Trophoblast cell (in vitro differentiated cells and primary cell): ENCODE measurements at regions not wholly inside any gene's neighbourhood (a gene's known extent, or its start where the extent isn't known, plus 50 kb on each side); places are given as distances from the start of the nearest gene placed in this dataset.

Experiments
- DNase-seq, 2 donors: peaks; one replicate each; pipeline ENCODE4 v3.0.0-alpha.2; 2016
- H2AFZ ChIP-seq: 2 replicates; pipeline ENCODE4 v1.6.1; 2013; ENCODE audit warnings: low read length, moderate library complexity, mild to moderate bottlenecking; ENCODE audit not compliant: insufficient read depth, poor library complexity
- H2AK5ac ChIP-seq: 2 replicates; pipeline ENCODE4 v1.6.1; 2013; ENCODE audit warnings: mild to moderate bottlenecking, low read length
- H2BK120ac ChIP-seq: 2 replicates; pipeline ENCODE4 v1.6.1; 2013; ENCODE audit warnings: low read length, mild to moderate bottlenecking, moderate library complexity; ENCODE audit not compliant: insufficient read depth, poor library complexity
- H2BK12ac ChIP-seq: 2 replicates; pipeline ENCODE4 v1.6.1; 2013; ENCODE audit warnings: mild to moderate bottlenecking, low read length, moderate library complexity
- H2BK5ac ChIP-seq: 2 replicates; pipeline ENCODE4 v1.6.1; 2013; ENCODE audit warnings: low read length, low read depth, moderate library complexity, mild to moderate bottlenecking; ENCODE audit not compliant: poor library complexity
- H3K14ac ChIP-seq: 2 replicates; pipeline ENCODE4 v1.6.1; 2013; ENCODE audit warnings: mild to moderate bottlenecking, low read length
- H3K18ac ChIP-seq: 2 replicates; pipeline ENCODE4 v1.6.1; 2013; ENCODE audit warnings: mild to moderate bottlenecking, low read length
- H3K23ac ChIP-seq: 2 replicates; pipeline ENCODE4 v1.6.1; 2013; ENCODE audit warnings: low read length
- H3K27ac ChIP-seq: 2 replicates; pipeline ENCODE4 v1.5.1; 2013; ENCODE audit warnings: low read depth, mild to moderate bottlenecking, inconsistent platforms, low read length, moderate library complexity
- H3K27me3 ChIP-seq: 2 replicates; pipeline ENCODE4 v1.6.1; 2013; ENCODE audit warnings: inconsistent platforms, mild to moderate bottlenecking, low read length, moderate library complexity; ENCODE audit not compliant: insufficient read depth
- H3K36me3 ChIP-seq, 2 experiments: 1 replicate in 1 of 2; 2 replicates in 1 of 2; pipeline ENCODE4 v1.6.1; 2013; ENCODE audit warnings: low read length in 2 of 2, mild to moderate bottlenecking in 2 of 2, moderate library complexity in 1 of 2; ENCODE audit not compliant: insufficient read depth in 2 of 2, control insufficient read depth in 1 of 2
- H3K4ac ChIP-seq: 2 replicates; pipeline ENCODE4 v1.6.1; 2013; ENCODE audit warnings: low read depth, mild to moderate bottlenecking, low read length, moderate library complexity
- H3K4me1 ChIP-seq, 2 experiments: 1 replicate in 1 of 2; 2 replicates in 1 of 2; pipeline ENCODE4 v1.6.1; 2013; ENCODE audit warnings: low read length in 2 of 2, mild to moderate bottlenecking in 2 of 2, moderate library complexity in 1 of 2; ENCODE audit not compliant: insufficient read depth in 2 of 2, control insufficient read depth in 1 of 2
- H3K4me2 ChIP-seq: 2 replicates; pipeline ENCODE4 v1.6.1; 2013; ENCODE audit warnings: inconsistent platforms, mild to moderate bottlenecking, low read length, moderate library complexity
- H3K4me3 ChIP-seq: 2 replicates; pipeline ENCODE4 v1.5.1; 2013; ENCODE audit warnings: mild to moderate bottlenecking, low read depth, low read length, inconsistent platforms
- H3K79me1 ChIP-seq: one replicate; pipeline ENCODE4 v1.6.1; 2013; ENCODE audit warnings: low read length
- H3K79me2 ChIP-seq: 2 replicates; pipeline ENCODE4 v1.6.1; 2013; ENCODE audit warnings: low read length, mild to moderate bottlenecking; ENCODE audit not compliant: control insufficient read depth, insufficient read depth, poor library complexity
- H3K9ac ChIP-seq: 2 replicates; pipeline ENCODE4 v1.6.1; 2013; ENCODE audit warnings: mild to moderate bottlenecking, low read length
- H3K9me3 ChIP-seq: 2 replicates; pipeline ENCODE4 v1.6.1; 2013; ENCODE audit warnings: low read depth, mild to moderate bottlenecking, control low read depth, inconsistent platforms, low read length; ENCODE audit not compliant: insufficient read depth
- H4K12ac ChIP-seq: 2 replicates; pipeline ENCODE4 v1.6.1; 2013; ENCODE audit warnings: low read depth, mild to moderate bottlenecking, low read length, moderate library complexity
- H4K8ac ChIP-seq: 2 replicates; pipeline ENCODE4 v1.6.1; 2013; ENCODE audit warnings: low read depth, mild to moderate bottlenecking, low read length, moderate library complexity
- H4K91ac ChIP-seq: one replicate; pipeline ENCODE4 v1.6.1; 2013; ENCODE audit warnings: low read depth, mild to moderate bottlenecking, low read length, moderate library complexity
- WGBS: extraction: QIAGEN DNeasy Blood & Tissue Kit; methylation state at CpG from one replicate; pipeline ENCODE4 v1.1.7; 2013; ENCODE audit warnings: missing lambda C conversion rate; ENCODE audit not compliant: insufficient read length, insufficient coverage; ENCODE audit errors: extremely low coverage; 5-methylcytosine and 5-hydroxymethylcytosine counted together

DNA sequence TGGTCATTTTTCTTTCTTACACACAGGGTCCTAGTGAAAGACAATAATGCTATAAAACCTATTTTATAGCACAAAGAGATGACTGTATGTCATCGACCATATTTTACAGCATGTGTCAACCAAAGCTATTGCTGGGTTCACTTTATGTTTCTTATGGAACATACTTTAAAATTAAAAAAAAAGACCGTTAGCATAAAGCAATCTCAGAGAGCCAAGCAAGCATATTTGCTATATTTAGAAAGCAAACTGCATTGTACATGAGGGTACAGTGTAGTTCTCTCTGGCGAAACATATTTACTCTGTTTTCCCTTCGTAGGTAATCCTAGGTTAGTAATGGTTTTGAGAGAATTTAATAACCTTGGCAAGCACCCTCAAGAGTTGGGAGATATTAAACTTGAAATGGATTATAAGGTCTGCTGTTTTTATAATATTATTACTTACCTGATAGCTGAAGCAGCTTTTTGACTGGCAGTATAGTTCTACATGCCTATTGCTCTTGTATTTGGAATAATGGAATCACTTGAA is 244.2 kb upstream of the POM121L12 start:
- WGBS, result no CpG with 5 or more reads among the region's 4 CpGs
- no peak overlapping the region for H3K4me2 ChIP-seq

DNA sequence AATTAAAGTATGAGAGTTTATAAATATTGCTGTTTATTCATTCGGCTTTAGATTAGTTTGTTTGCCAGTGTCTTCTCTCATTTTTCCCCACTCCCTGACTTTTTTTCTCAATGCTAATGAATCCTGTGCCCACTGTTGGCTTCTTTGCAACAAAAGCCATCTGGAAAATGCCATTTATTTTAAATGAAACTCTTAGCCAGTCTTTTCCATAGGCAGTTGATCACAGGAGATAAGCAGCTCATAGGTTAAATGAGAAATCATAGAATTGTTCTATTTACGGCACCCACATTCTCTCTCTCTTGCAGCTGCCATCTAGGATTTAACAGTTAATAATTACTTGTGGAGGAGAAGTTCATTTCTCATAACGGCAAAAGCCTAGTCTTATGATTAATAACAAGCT is 249.3 kb upstream of the POM121L12 start:
- no peak overlapping the region for H4K91ac ChIP-seq
- H4K8ac ChIP-seq, result no peak overlapping the region
- H2BK12ac ChIP-seq, result no peak overlapping the region
- no peak overlapping the region for H2AK5ac ChIP-seq
- H3K27me3 ChIP-seq, result no peaks in the 10 kb centered on the region
- H3K36me3 ChIP-seq, result no peaks in the 10 kb centered on the region
- H3K4ac ChIP-seq, result no peak overlapping the region
- H3K27ac ChIP-seq, result no peak overlapping the region
- no peak overlapping the region for H3K18ac ChIP-seq
- no peaks in the 10 kb centered on the region for H3K4me1 ChIP-seq
- no peak overlapping the region for H2BK5ac ChIP-seq
- no peaks in the 10 kb centered on the region for H3K9me3 ChIP-seq
- no peak overlapping the region for H2AFZ ChIP-seq
- no peak overlapping the region for H4K12ac ChIP-seq
- no peak overlapping the region for H3K4me2 ChIP-seq
- no CpG with 5 or more reads among the region's 3 CpGs for WGBS
- H2BK120ac ChIP-seq, result no peak overlapping the region
- no peaks in the 10 kb centered on the region for H3K79me2 ChIP-seq
- H3K79me1 ChIP-seq, result no peaks in the 10 kb centered on the region
- no peak overlapping the region for H3K4me3 ChIP-seq
- H3K23ac ChIP-seq, result no peak overlapping the region
- no peak overlapping the region for H3K14ac ChIP-seq
- H3K9ac ChIP-seq, result no peak overlapping the region
- no peak for DNase-seq

More for the DNA sequence above, 244.2 kb upstream of the POM121L12 start:
- Histone ChIP-seq H3K4ac (no peak overlapping the region), H3K23ac (no peak overlapping the region), H2AK5ac (no peak overlapping the region), H3K79me1 (no peaks in the 10 kb centered on the region), H2BK12ac (no peak overlapping the region), H2AFZ (no peak overlapping the region), H3K9me3 (no peaks in the 10 kb centered on the region), H3K14ac (no peak overlapping the region), H3K4me1 (no peaks in the 10 kb centered on the region), H4K8ac (no peak overlapping the region), H3K27me3 (no peaks in the 10 kb centered on the region), H4K12ac (no peak overlapping the region), H3K79me2 (no peaks in the 10 kb centered on the region), H3K36me3 (no peaks in the 10 kb centered on the region), H3K9ac (no peak overlapping the region), H3K4me3 (no peak overlapping the region), H4K91ac (no peak overlapping the region), H2BK5ac (no peak overlapping the region), H3K18ac (no peak overlapping the region), H2BK120ac (no peak overlapping the region), H3K27ac (no peak overlapping the region)
- DNase-seq, result no peak

DNA sequence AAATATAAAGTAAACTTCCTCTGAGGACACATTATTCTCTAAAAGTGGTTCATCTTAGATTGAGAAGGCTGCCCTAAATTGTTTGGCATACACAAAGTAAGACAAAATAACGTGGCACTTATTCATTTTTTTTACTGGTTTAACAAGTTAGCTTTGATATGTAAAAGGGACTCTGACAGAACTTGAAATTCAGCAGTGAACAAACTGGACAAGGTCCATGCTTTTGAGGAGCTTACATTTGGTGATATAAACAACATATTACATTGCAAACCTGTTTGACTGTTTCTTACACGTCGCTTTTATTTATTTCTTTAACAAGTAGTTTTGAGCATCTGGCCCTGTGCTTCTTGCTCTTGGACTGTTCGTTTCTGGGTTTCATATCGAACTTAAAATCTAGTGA is 253.1 kb upstream of the POM121L12 start:
- H3K18ac ChIP-seq, result no peak overlapping the region
- H3K4ac ChIP-seq, result no peak overlapping the region
- H3K27me3 ChIP-seq, result no peaks in the 10 kb centered on the region
- H3K14ac ChIP-seq, result no peak overlapping the region
- no peak overlapping the region for H3K4me2 ChIP-seq
- no peak overlapping the region for H4K12ac ChIP-seq
- no peaks in the 10 kb centered on the region for H3K79me1 ChIP-seq
- WGBS, result no CpG with 5 or more reads among the region's 5 CpGs
- H3K23ac ChIP-seq, result no peak overlapping the region
- no peaks in the 10 kb centered on the region for H3K4me1 ChIP-seq
- H2BK5ac ChIP-seq, result no peak overlapping the region
- H2BK12ac ChIP-seq, result no peak overlapping the region
- H2AK5ac ChIP-seq, result no peak overlapping the region
- no peak overlapping the region for H2BK120ac ChIP-seq
- H3K4me3 ChIP-seq, result no peak overlapping the region
- no peak overlapping the region for H3K27ac ChIP-seq
- H3K9ac ChIP-seq, result no peak overlapping the region
- H3K9me3 ChIP-seq, result no peaks in the 10 kb centered on the region
- no peak overlapping the region for H4K91ac ChIP-seq
- H3K36me3 ChIP-seq, result no peaks in the 10 kb centered on the region
- DNase-seq, result no peak
- no peak overlapping the region for H4K8ac ChIP-seq
- H3K79me2 ChIP-seq, result no peaks in the 10 kb centered on the region
- H2AFZ ChIP-seq, result no peak overlapping the region

DNA sequence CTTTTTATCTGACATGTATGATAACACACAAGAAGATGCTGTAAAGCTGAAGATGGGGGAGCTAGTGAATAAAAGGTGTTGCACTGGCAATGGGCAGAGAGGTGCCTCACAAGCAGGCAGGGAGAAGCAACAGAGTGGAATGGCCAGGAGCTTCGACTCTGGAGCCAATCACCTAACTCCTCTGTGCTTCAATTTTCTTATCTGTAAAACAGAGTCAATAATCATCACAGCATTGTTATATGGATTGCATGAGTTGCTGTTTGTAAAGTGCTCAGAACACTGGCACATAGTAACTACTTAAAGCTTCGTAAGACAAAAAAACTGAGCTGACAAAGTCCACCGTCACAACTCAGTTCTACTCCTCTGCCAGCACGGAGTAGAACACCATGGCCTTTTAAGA is 254.2 kb upstream of the POM121L12 start:
- H3K9me3 ChIP-seq, result no peaks in the 10 kb centered on the region
- no peak overlapping the region for H3K4me2 ChIP-seq
- H3K4me3 ChIP-seq, result no peak overlapping the region
- H3K27ac ChIP-seq, result no peak overlapping the region
- H2AK5ac ChIP-seq, result no peak overlapping the region
- H3K27me3 ChIP-seq, result no peaks in the 10 kb centered on the region
- no peak overlapping the region for H3K4ac ChIP-seq
- no peaks in the 10 kb centered on the region for H3K79me2 ChIP-seq
- no peaks in the 10 kb centered on the region for H3K36me3 ChIP-seq
- no peak overlapping the region for H3K14ac ChIP-seq
- H3K4me1 ChIP-seq, result no peaks in the 10 kb centered on the region
- H2AFZ ChIP-seq, result no peak overlapping the region
- no peak overlapping the region for H3K9ac ChIP-seq
- H2BK5ac ChIP-seq, result no peak overlapping the region
- H2BK120ac ChIP-seq, result no peak overlapping the region
- H4K12ac ChIP-seq, result no peak overlapping the region
- DNase-seq, result no peak
- H4K91ac ChIP-seq, result no peak overlapping the region
- H3K79me1 ChIP-seq, result no peaks in the 10 kb centered on the region
- WGBS, result no CpG with 5 or more reads among the region's 4 CpGs
- no peak overlapping the region for H4K8ac ChIP-seq
- no peak overlapping the region for H3K23ac ChIP-seq
- H2BK12ac ChIP-seq, result no peak overlapping the region
- no peak overlapping the region for H3K18ac ChIP-seq
